ENCODE measurements at regions not wholly inside any gene's neighbourhood (a gene's known extent, or its start where the extent isn't known, plus 50 kb on each side); places are given as distances from the start of the nearest gene placed in this dataset.

GRCh38 chr6:6384520-6384919, 64.1 kb upstream of the F13A1 start:
- TF ChIP-seq REST (IDR thresholded peaks at IDR 0.05; ENCODE audit: insufficient read depth in 1 of 2, low read depth in 2 of 2, low read length in 1 of 2) (no peak), CTCF (IDR thresholded peaks at IDR 0.05) (no peak)
